ENCODE measurements at regions not wholly inside any gene's neighbourhood (a gene's known extent, or its start where the extent isn't known, plus 50 kb on each side); places are given as distances from the start of the nearest gene placed in this dataset.
"Not testable (repeated sequence)": the region's sequence is repeated elsewhere in the genome, so short reads cannot be mapped to it uniquely, and the experiment has no call there.

- Histone ChIP-seq H3K4me1 (replicated peaks) (no peaks in the 10 kb centered on the region), H3K4me3 (no peak overlapping the region), H3K9me3 (no peaks in the 10 kb centered on the region), H3K36me3 (no peaks in the 10 kb centered on the region), H3K27ac (no peak overlapping the region), H3K27me3 (replicated peaks; ENCODE audit: insufficient read depth) (no peaks in the 10 kb centered on the region)
- DNase-seq (ENCODE audit: low spot score): no peak
- no peak for TF ChIP-seq CTCF (IDR thresholded peaks at IDR 0.05)
- intact Hi-C loops (cut with DNase I): no loop called here
- 72% methylated on average over 3 of the region's 3 CpGs for WGBS
Observed at GRCh38 chr3:84308379-84308778, 650.4 kb upstream of the CADM2 start.

- H3K4me3 ChIP-seq: no peak overlapping the region
- H3K36me3 ChIP-seq: no peaks in the 10 kb centered on the region
- H3K4me1 ChIP-seq (replicated peaks): no peaks in the 10 kb centered on the region
- H3K27me3 ChIP-seq (replicated peaks; ENCODE audit: insufficient read depth): no peaks in the 10 kb centered on the region
- intact Hi-C loops (cut with DNase I): no loop called here
- no peak for DNase-seq (ENCODE audit: low spot score)
- TF ChIP-seq CTCF (IDR thresholded peaks at IDR 0.05) (no peak), POLR2AphosphoS5 (IDR thresholded peaks at IDR 0.05) (no peak), POLR2A (IDR thresholded peaks at IDR 0.05) (no peak)
- H3K27ac ChIP-seq: no peak overlapping the region
- H3K9me3 ChIP-seq: no peaks in the 10 kb centered on the region
- WGBS: 38% methylated on average over 2 of the region's 2 CpGs
Observed at GRCh38 chr3:84318273-84318809, 640.4 kb upstream of the CADM2 start.

GRCh38 chr3:84365563-84366278 is 593.1 kb upstream of the CADM2 start:
- H3K27ac ChIP-seq; H3K36me3 ChIP-seq; H3K9me3 ChIP-seq; H3K4me1 ChIP-seq (replicated peaks); intact Hi-C loops (cut with DNase I); H3K27me3 ChIP-seq (replicated peaks; ENCODE audit: insufficient read depth); H3K4me3 ChIP-seq; DNase-seq (ENCODE audit: low spot score): not testable (repeated sequence)
- 79% methylated on average over 9 of the region's 9 CpGs for WGBS

Measured in prostate gland (tissue), 2 donors.